NCI-H1436 (cell line): ENCODE measurements at regions not wholly inside any gene's neighbourhood (a gene's known extent, or its start where the extent isn't known, plus 50 kb on each side); places are given as distances from the start of the nearest gene placed in this dataset.

Experiments used
- DNase-seq: peaks from one replicate; lab custom pipeline; 2025; lab: John Stamatoyannopoulos, UW

- no peak for DNase-seq
These were observed 388.4 kb downstream of the BCOR start for GRCh38 chrX:39709364-39709763.

- no peak for DNase-seq
These were observed 387.9 kb downstream of the BCOR start for GRCh38 chrX:39709812-39710211.

- no peak for DNase-seq
These were observed 387.0 kb downstream of the BCOR start for GRCh38 chrX:39710776-39711175.

GRCh38 chrX:39714471-39714870 is 383.3 kb downstream of the BCOR start:
- no peak for DNase-seq

GRCh38 chrX:39716401-39716800 is 381.4 kb downstream of the BCOR start:
- DNase-seq, result no peak

GRCh38 chrX:39716802-39717540 is 380.8 kb downstream of the BCOR start:
- DNase-seq, result no peak

GRCh38 chrX:39718981-39719380 is 378.8 kb downstream of the BCOR start:
- no peak for DNase-seq

GRCh38 chrX:39720945-39721344 is 376.8 kb downstream of the BCOR start:
- no peak for DNase-seq

- DNase-seq, result no peak
These were observed 376.0 kb downstream of the BCOR start for GRCh38 chrX:39721566-39722279.

- no peak for DNase-seq
These were observed 373.2 kb downstream of the BCOR start for GRCh38 chrX:39724544-39724943.

- DNase-seq, result no peak
These were observed 372.6 kb downstream of the BCOR start for GRCh38 chrX:39725114-39725513.

- no peak for DNase-seq
These were observed 371.7 kb downstream of the BCOR start for GRCh38 chrX:39725928-39726619.

GRCh38 chrX:39726771-39727170 is 371.0 kb downstream of the BCOR start:
- no peak for DNase-seq

GRCh38 chrX:39728025-39728424 is 369.7 kb downstream of the BCOR start:
- no peak for DNase-seq

GRCh38 chrX:39728852-39729598 is 368.7 kb downstream of the BCOR start:
- no peak for DNase-seq

- DNase-seq, result no peak
These were observed 367.6 kb downstream of the BCOR start for GRCh38 chrX:39729981-39730661.

- no peak for DNase-seq
These were observed 367.0 kb downstream of the BCOR start for GRCh38 chrX:39730662-39731329.

- DNase-seq, result no peak
These were observed 366.5 kb downstream of the BCOR start for GRCh38 chrX:39731330-39731667.

GRCh38 chrX:39731735-39732134 is 366.0 kb downstream of the BCOR start:
- DNase-seq, result no peak

- DNase-seq, result no peak
These were observed 364.0 kb downstream of the BCOR start for GRCh38 chrX:39733745-39734144.

- no peak for DNase-seq
These were observed 363.5 kb downstream of the BCOR start for GRCh38 chrX:39734174-39734776.
